ENCODE measurements at regions not wholly inside any gene's neighbourhood (a gene's known extent, or its start where the extent isn't known, plus 50 kb on each side); places are given as distances from the start of the nearest gene placed in this dataset.

GRCh38 chr17:52212851-52213250, 54.3 kb upstream of the CA10 start:
- Histone ChIP-seq H3K9me3 (no peaks in the 10 kb centered on the region), H3K4me3 (ENCODE audit: low read depth, low read length) (no peak overlapping the region), H3K36me3 (ENCODE audit: control insufficient read depth, insufficient read depth, low read length) (no peaks in the 10 kb centered on the region), H3K4me1 (no peaks in the 10 kb centered on the region), H3K27me3 (replicated peaks; ENCODE audit: control insufficient read depth, insufficient read depth, low read length) (no peaks in the 10 kb centered on the region)
- Mint-ChIP-seq H3K4me3 (ENCODE audit: unreplicated experiment) (no peak overlapping the region), H3K4me1 (ENCODE audit: low read depth, unreplicated experiment) (no peaks in the 10 kb centered on the region), H3K27ac (ENCODE audit: unreplicated experiment) (no peak overlapping the region), H3K9me3 (ENCODE audit: unreplicated experiment) (no peaks in the 10 kb centered on the region), H3K27me3 (ENCODE audit: insufficient read depth, unreplicated experiment) (peaks cover 5% of the 10 kb centered on the region), H3K36me3 (ENCODE audit: insufficient read depth, unreplicated experiment) (no peaks in the 10 kb centered on the region)
- intact Hi-C loops (cut with micrococcal nuclease; ENCODE audit: unreplicated experiment), result no loop called here
- CTCF ChIA-PET, result interaction anchor here (0.6 kb wide), 1 partner anchor 1792 kb away, joined by 4 read pairs; no protein-coding TSS in a partner anchor
- TF ChIP-seq CTCF (IDR thresholded peaks at IDR 0.05; ENCODE audit: insufficient read depth in 1 of 2, low read depth in 1 of 2, low read length in 1 of 2, severe bottlenecking in 1 of 2, unreplicated experiment in 1 of 2), result no peak
- BruUV-seq (replicated peaks), result no TSS peak
- POLR2A ChIA-PET, result no interaction called here
- DNase-seq, result no peak

GRCh38 chr17:52209507-52209906, 51.0 kb upstream of the CA10 start:
- intact Hi-C loops (cut with micrococcal nuclease; ENCODE audit: unreplicated experiment), result no loop called here
- no peak for TF ChIP-seq CTCF (IDR thresholded peaks at IDR 0.05; ENCODE audit: insufficient read depth in 1 of 2, low read depth in 1 of 2, low read length in 1 of 2, severe bottlenecking in 1 of 2, unreplicated experiment in 1 of 2)
- H3K27me3 Mint-ChIP-seq (ENCODE audit: insufficient read depth, unreplicated experiment), result peaks cover 4% of the 10 kb centered on the region
- H3K36me3 Mint-ChIP-seq (ENCODE audit: insufficient read depth, unreplicated experiment), result no peaks in the 10 kb centered on the region
- no peak overlapping the region for H3K4me3 Mint-ChIP-seq (ENCODE audit: unreplicated experiment)
- Histone ChIP-seq H3K27me3 (replicated peaks; ENCODE audit: control insufficient read depth, insufficient read depth, low read length) (no peaks in the 10 kb centered on the region), H3K4me1 (no peaks in the 10 kb centered on the region), H3K36me3 (ENCODE audit: control insufficient read depth, insufficient read depth, low read length) (no peaks in the 10 kb centered on the region), H3K4me3 (ENCODE audit: low read depth, low read length) (no peak overlapping the region), H3K9me3 (no peaks in the 10 kb centered on the region)
- no peaks in the 10 kb centered on the region for H3K4me1 Mint-ChIP-seq (ENCODE audit: low read depth, unreplicated experiment)
- POLR2A ChIA-PET, result no interaction called here
- CTCF ChIA-PET, result no interaction called here
- no peak overlapping the region for H3K27ac Mint-ChIP-seq (ENCODE audit: unreplicated experiment)
- no TSS peak for BruUV-seq (replicated peaks)
- no peaks in the 10 kb centered on the region for H3K9me3 Mint-ChIP-seq (ENCODE audit: unreplicated experiment)
- no peak for DNase-seq

All from Caco-2 (cell line).